ENCODE measurements at regions not wholly inside any gene's neighbourhood (a gene's known extent, or its start where the extent isn't known, plus 50 kb on each side); places are given as distances from the start of the nearest gene placed in this dataset.

GRCh38 chr5:148725675-148726074, 71.3 kb upstream of the HTR4 start:
- no peak for TF ChIP-seq POLR2A (IDR thresholded peaks at IDR 0.05; ENCODE audit: low read depth, low read length)
- TF ChIP-seq GATA2 (IDR thresholded peaks at IDR 0.05; ENCODE audit: insufficient read depth, insufficient read length, low read depth, low read length): no peak
- TF ChIP-seq MYC (IDR thresholded peaks at IDR 0.05; ENCODE audit: low read depth, low read length): no peak
- no peak for TF ChIP-seq CTCF (IDR thresholded peaks at IDR 0.05; ENCODE audit: extremely low read depth in 1 of 2, insufficient read depth in 1 of 2, low read depth in 1 of 2, low read length in 2 of 2)
- TF ChIP-seq MAX (IDR thresholded peaks at IDR 0.05; ENCODE audit: insufficient read depth, insufficient read length): no peak
- TF ChIP-seq POLR2AphosphoS5 (IDR thresholded peaks at IDR 0.05; ENCODE audit: insufficient read depth, low read depth, low read length): no peak
- TF ChIP-seq EZH2 (IDR thresholded peaks at IDR 0.05; ENCODE audit: borderline replicate concordance, low read depth, low read length, severe bottlenecking): no peak
- no peak for TF ChIP-seq JUN (IDR thresholded peaks at IDR 0.05; ENCODE audit: borderline replicate concordance, insufficient read depth, insufficient read length, low read depth)
- no peak for TF ChIP-seq FOS (IDR thresholded peaks at IDR 0.05; ENCODE audit: borderline replicate concordance, insufficient read depth, low read length)
